ENCODE measurements at regions not wholly inside any gene's neighbourhood (a gene's known extent, or its start where the extent isn't known, plus 50 kb on each side); places are given as distances from the start of the nearest gene placed in this dataset.

GRCh38 chr16:73858326-73858725, 438.3 kb upstream of the PSMD7 start:
- no peak overlapping the region for H3K4me3 ChIP-seq (ENCODE audit: low read depth, low read length, poor library complexity, severe bottlenecking)
- no peak overlapping the region for H3K4me2 ChIP-seq (ENCODE audit: low read length)
- H3K9me2 ChIP-seq (ENCODE audit: low read depth, low read length): no peaks in the 10 kb centered on the region
- no peak overlapping the region for H3K9ac ChIP-seq (ENCODE audit: low read length)
- H4K20me1 ChIP-seq (ENCODE audit: insufficient read depth, low read length): no peaks in the 10 kb centered on the region
- no peak overlapping the region for H3K27ac ChIP-seq (ENCODE audit: low read depth, low read length, poor library complexity, severe bottlenecking)
- H3K36me3 ChIP-seq (ENCODE audit: insufficient read depth, low read length): no peaks in the 10 kb centered on the region
- no peaks in the 10 kb centered on the region for H3K27me3 ChIP-seq (ENCODE audit: insufficient read depth, low read length)
- TF ChIP-seq EZH2 (IDR thresholded peaks at IDR 0.05; ENCODE audit: borderline replicate concordance, low read length): no peak
- no peak overlapping the region for H2AFZ ChIP-seq (ENCODE audit: low read length)
- H3K9me3 ChIP-seq (ENCODE audit: low read length): no peaks in the 10 kb centered on the region
- no peaks in the 10 kb centered on the region for H3K4me1 ChIP-seq (ENCODE audit: insufficient read depth, low read length, severe bottlenecking)
- no peaks in the 10 kb centered on the region for H3K79me2 ChIP-seq (ENCODE audit: insufficient read depth, low read length)
- H3F3A ChIP-seq (ENCODE audit: insufficient read depth, low read length): no peaks in the 10 kb centered on the region

- Histone ChIP-seq H3F3A (ENCODE audit: insufficient read depth, low read length) (no peaks in the 10 kb centered on the region), H3K79me2 (ENCODE audit: insufficient read depth, low read length) (no peaks in the 10 kb centered on the region), H3K9me3 (ENCODE audit: low read length) (no peaks in the 10 kb centered on the region), H2AFZ (ENCODE audit: low read length) (no peak overlapping the region), H3K27me3 (ENCODE audit: insufficient read depth, low read length) (no peaks in the 10 kb centered on the region), H3K9ac (ENCODE audit: low read length) (no peak overlapping the region), H4K20me1 (ENCODE audit: insufficient read depth, low read length) (no peaks in the 10 kb centered on the region), H3K36me3 (ENCODE audit: insufficient read depth, low read length) (no peaks in the 10 kb centered on the region), H3K4me3 (ENCODE audit: low read depth, low read length, poor library complexity, severe bottlenecking) (no peak overlapping the region), H3K4me1 (ENCODE audit: insufficient read depth, low read length, severe bottlenecking) (no peaks in the 10 kb centered on the region), H3K9me2 (ENCODE audit: low read depth, low read length) (no peaks in the 10 kb centered on the region), H3K27ac (ENCODE audit: low read depth, low read length, poor library complexity, severe bottlenecking) (no peak overlapping the region), H3K4me2 (ENCODE audit: low read length) (no peak overlapping the region)
- no peak for TF ChIP-seq EZH2 (IDR thresholded peaks at IDR 0.05; ENCODE audit: borderline replicate concordance, low read length)
Observed at GRCh38 chr16:73853968-73854367, 442.6 kb upstream of the PSMD7 start.

GRCh38 chr16:73852561-73852960, 444.1 kb upstream of the PSMD7 start:
- Histone ChIP-seq H4K20me1 (ENCODE audit: insufficient read depth, low read length) (no peaks in the 10 kb centered on the region), H3K36me3 (ENCODE audit: insufficient read depth, low read length) (no peaks in the 10 kb centered on the region), H3F3A (ENCODE audit: insufficient read depth, low read length) (no peaks in the 10 kb centered on the region), H3K79me2 (ENCODE audit: insufficient read depth, low read length) (no peaks in the 10 kb centered on the region), H3K9ac (ENCODE audit: low read length) (no peak overlapping the region), H3K4me3 (ENCODE audit: low read depth, low read length, poor library complexity, severe bottlenecking) (no peak overlapping the region), H3K4me1 (ENCODE audit: insufficient read depth, low read length, severe bottlenecking) (no peaks in the 10 kb centered on the region), H3K4me2 (ENCODE audit: low read length) (no peak overlapping the region), H3K27ac (ENCODE audit: low read depth, low read length, poor library complexity, severe bottlenecking) (no peak overlapping the region), H3K9me2 (ENCODE audit: low read depth, low read length) (no peaks in the 10 kb centered on the region), H3K9me3 (ENCODE audit: low read length) (no peaks in the 10 kb centered on the region), H3K27me3 (ENCODE audit: insufficient read depth, low read length) (no peaks in the 10 kb centered on the region), H2AFZ (ENCODE audit: low read length) (no peak overlapping the region)
- TF ChIP-seq EZH2 (IDR thresholded peaks at IDR 0.05; ENCODE audit: borderline replicate concordance, low read length): no peak
- TF ChIP-seq CTCF (IDR thresholded peaks at IDR 0.05; ENCODE audit: low read length): no peak

- H3K27me3 ChIP-seq (ENCODE audit: insufficient read depth, low read length): no peaks in the 10 kb centered on the region
Observed at GRCh38 chr16:73848993-73849392, 447.6 kb upstream of the PSMD7 start.

More at GRCh38 chr16:73848993-73849392, 447.6 kb upstream of the PSMD7 start:
- Histone ChIP-seq H3K27ac (ENCODE audit: low read depth, low read length, poor library complexity, severe bottlenecking) (no peak overlapping the region), H3K79me2 (ENCODE audit: insufficient read depth, low read length) (no peaks in the 10 kb centered on the region), H3K4me2 (ENCODE audit: low read length) (no peak overlapping the region), H4K20me1 (ENCODE audit: insufficient read depth, low read length) (no peaks in the 10 kb centered on the region), H3K4me1 (ENCODE audit: insufficient read depth, low read length, severe bottlenecking) (no peaks in the 10 kb centered on the region), H3K9me2 (ENCODE audit: low read depth, low read length) (no peaks in the 10 kb centered on the region), H3K4me3 (ENCODE audit: low read depth, low read length, poor library complexity, severe bottlenecking) (no peak overlapping the region), H3F3A (ENCODE audit: insufficient read depth, low read length) (no peaks in the 10 kb centered on the region), H3K9ac (ENCODE audit: low read length) (no peak overlapping the region), H3K9me3 (ENCODE audit: low read length) (no peaks in the 10 kb centered on the region), H2AFZ (ENCODE audit: low read length) (no peak overlapping the region), H3K36me3 (ENCODE audit: insufficient read depth, low read length) (no peaks in the 10 kb centered on the region)
- TF ChIP-seq CTCF (IDR thresholded peaks at IDR 0.05; ENCODE audit: low read length) (no peak), EZH2 (IDR thresholded peaks at IDR 0.05; ENCODE audit: borderline replicate concordance, low read length) (no peak)
